Endothelial cell of umbilical vein (primary cell): ENCODE measurements at regions not wholly inside any gene's neighbourhood (a gene's known extent, or its start where the extent isn't known, plus 50 kb on each side); places are given as distances from the start of the nearest gene placed in this dataset.

Experiments
- BruUV-seq: library from RNA; stranded (reverse); fragments of 400-500 nt; replicated peaks from 2 replicates; lab custom pipeline; 2021; lab: Mats Ljungman, UMichigan
- CTCF ChIA-PET: fragments of 300-600, 350-600 bp; sonication (Branson Sonifier 250); formaldehyde crosslinking; loops from one replicate; lab custom pipeline; 2021; ENCODE audit warnings: antibody characterized with exemption, inconsistent platforms; lab: Charles Lee
- POLR2A ChIA-PET: fragments of 300-600, 350-600 bp; sonication (Branson Sonifier 250); formaldehyde crosslinking; loops from one replicate; lab custom pipeline; 2021; ENCODE audit warnings: antibody characterized with exemption, inconsistent platforms; lab: Charles Lee
- DNase-seq: peaks from one replicate; pipeline ENCODE4 v3.0.0-alpha.2; 2011; ENCODE audit warnings: low read depth, low spot score
- FAIRE-seq: peaks from 2 replicates; lab custom pipeline; 2011; peaks lifted over from hg19 to GRCh38; lab: Jason Lieb, UNC
- H2AFZ ChIP-seq: 2 replicates; pipeline ENCODE4 v1.6.0; 2012; ENCODE audit warnings: low read depth, low read length, control low read depth, inconsistent platforms
- H3K27ac ChIP-seq: 2 replicates; pipeline ENCODE4 v1.5.1; 2011; ENCODE audit warnings: low read depth, mild to moderate bottlenecking, control low read depth, low read length, moderate library complexity; ENCODE audit not compliant: insufficient read depth
- H3K27me3 ChIP-seq, 2 experiments: 2 replicates each; pipeline versions ENCODE4 v1.6.0 to v1.6.1; 2011; ENCODE audit warnings: low read length in 2 of 2, mixed read lengths in 1 of 2; ENCODE audit not compliant: control insufficient read depth in 2 of 2, insufficient read depth in 2 of 2
- H3K36me3 ChIP-seq, 2 experiments: 2 replicates in 1 of 2; 3 replicates in 1 of 2; pipeline ENCODE4 v1.5.1; 2011; ENCODE audit warnings: low read length in 2 of 2, mild to moderate bottlenecking in 1 of 2, moderate library complexity in 1 of 2; ENCODE audit not compliant: control insufficient read depth in 2 of 2, insufficient read depth in 2 of 2; ENCODE audit errors: extremely low read depth in 1 of 2
- H3K4me1 ChIP-seq: 3 replicates; pipeline ENCODE4 v1.5.1; 2011; ENCODE audit warnings: mild to moderate bottlenecking, low read length; ENCODE audit not compliant: control insufficient read depth, insufficient read depth; ENCODE audit errors: extremely low read depth
- H3K4me2 ChIP-seq: 2 replicates; pipeline ENCODE4 v1.6.1; 2011; ENCODE audit warnings: low read length, control low read depth, mixed read lengths; ENCODE audit not compliant: insufficient read depth
- H3K4me3 ChIP-seq, 3 experiments: fragments of 200-600 bp in 1 of 3; sonication (generic), shearing (Covaris generic) in 1 of 3; replicated peaks in 1 of 3; 2 replicates each; pipeline ENCODE4 v1.5.1; 2011 to 2016; ENCODE audit warnings: control low read depth in 3 of 3, low read length in 3 of 3, mild to moderate bottlenecking in 2 of 3, inconsistent platforms in 1 of 3, low read depth in 1 of 3, moderate library complexity in 1 of 3; ENCODE audit not compliant: insufficient read depth in 1 of 3
- H3K79me2 ChIP-seq: 2 replicates; pipeline ENCODE4 v1.6.0; 2012; ENCODE audit warnings: low read length, inconsistent platforms; ENCODE audit not compliant: control insufficient read depth, insufficient read depth
- H3K9ac ChIP-seq: replicated peaks from 2 replicates; pipeline ENCODE3; 2011; ENCODE audit warnings: low read length, control low read depth; ENCODE audit not compliant: insufficient read depth; ENCODE audit errors: extremely low read depth
- H3K9me1 ChIP-seq: replicated peaks from 3 replicates; pipeline ENCODE4 v1.6.0; 2011; ENCODE audit warnings: mild to moderate bottlenecking, low read length; ENCODE audit not compliant: control insufficient read depth, insufficient read depth; ENCODE audit errors: extremely low read depth
- H3K9me3 ChIP-seq: replicated peaks from 2 replicates; pipeline ENCODE4 v1.5.1; 2012; ENCODE audit warnings: low read length, inconsistent platforms; ENCODE audit not compliant: control insufficient read depth, insufficient read depth
- H4K20me1 ChIP-seq: replicated peaks from 2 replicates; pipeline ENCODE3; 2011; ENCODE audit warnings: mild to moderate bottlenecking, low read length; ENCODE audit not compliant: control insufficient read depth, insufficient read depth; ENCODE audit errors: extremely low read depth
- CTCF ChIP-seq, 2 donors: IDR thresholded peaks; 1 replicate in 1 of 2; 2 replicates in 1 of 2; pipeline ENCODE4 v1.5.1; 2011; ENCODE audit warnings: low read length in 2 of 2, mild to moderate bottlenecking in 2 of 2, moderate library complexity in 2 of 2, control low read depth in 1 of 2, inconsistent platforms in 1 of 2, low read depth in 1 of 2; ENCODE audit not compliant: insufficient read depth in 1 of 2; ENCODE audit errors: extremely low read depth in 1 of 2
- EZH2 ChIP-seq: IDR thresholded peaks from 2 replicates; pipeline ENCODE4 v1.6.1; 2012; ENCODE audit warnings: borderline replicate concordance, low read depth, mild to moderate bottlenecking, moderate library complexity, low read length, inconsistent platforms; ENCODE audit not compliant: severe bottlenecking
- FOS ChIP-seq: IDR thresholded peaks from 2 replicates; pipeline ENCODE4 v1.6.1; 2011; ENCODE audit warnings: mild to moderate bottlenecking, low read length, moderate library complexity, borderline replicate concordance; ENCODE audit not compliant: insufficient read depth
- GATA2 ChIP-seq: IDR thresholded peaks from 2 replicates; pipeline ENCODE4 v1.7.0; 2011; ENCODE audit warnings: low read depth, mild to moderate bottlenecking, moderate library complexity, mixed read lengths, low read length; ENCODE audit not compliant: insufficient read length, insufficient read depth
- JUN ChIP-seq: IDR thresholded peaks from 2 replicates; pipeline ENCODE4 v1.6.1; 2011; ENCODE audit warnings: borderline replicate concordance, low read depth; ENCODE audit not compliant: insufficient read length, insufficient read depth
- MAX ChIP-seq: IDR thresholded peaks from 2 replicates; pipeline ENCODE4 v1.6.1; 2011; ENCODE audit not compliant: insufficient read depth, insufficient read length
- MYC ChIP-seq: IDR thresholded peaks from one replicate; pipeline ENCODE4 v1.6.1; 2011; ENCODE audit warnings: mild to moderate bottlenecking, low read depth, low read length
- POLR2A ChIP-seq: IDR thresholded peaks from 2 replicates; pipeline ENCODE4 v1.6.1; 2012; ENCODE audit warnings: low read depth, mild to moderate bottlenecking, control low read depth, low read length
- POLR2AphosphoS5 ChIP-seq: IDR thresholded peaks from 2 replicates; pipeline ENCODE4 v1.6.1; 2012; ENCODE audit warnings: low read depth, mild to moderate bottlenecking, control low read depth, low read length, moderate library complexity; ENCODE audit not compliant: insufficient read depth
- dilution Hi-C: fragments of 300-500 bp; cut with MboI; formaldehyde crosslinking; loops from one replicate; pipeline ENCODE4 v1.15.0; 2019; ENCODE audit warnings: low sequenced_read_pairs; ENCODE audit not compliant: extremely low pct_ligation_motif_present
- intact Hi-C: fragments of 100-400 bp; cut with micrococcal nuclease; formaldehyde crosslinking; loops from one replicate; pipeline ENCODE4 v1.10.0; 2022

- Histone ChIP-seq H3K9me3 (no peaks in the 10 kb centered on the region), H3K4me1 (no peaks in the 10 kb centered on the region), H3K9me1 (no peaks in the 10 kb centered on the region), H3K4me2 (no peak overlapping the region), H2AFZ (no peak overlapping the region), H3K4me3 (no peak overlapping the region), H3K9ac (no peak overlapping the region), H4K20me1 (no peaks in the 10 kb centered on the region), H3K27me3 (no peaks in the 10 kb centered on the region), H3K27ac (no peak overlapping the region), H3K36me3 (no peaks in the 10 kb centered on the region), H3K79me2 (no peaks in the 10 kb centered on the region)
- intact Hi-C loops (loop anchor here (5.0 to 10.0 kb wide), 2 partner anchors 640 to 668 kb away; no protein-coding TSS in a partner anchor), dilution Hi-C loops (no loop called here)
- CTCF ChIA-PET: interaction anchor here (2.1 kb wide), 1 partner anchor 10 kb away, joined by 7 read pairs; no protein-coding TSS in a partner anchor
- DNase-seq (no peak), FAIRE-seq (no peak)
- no TSS peak for BruUV-seq
- POLR2A ChIA-PET: no interaction called here
- TF ChIP-seq GATA2 (no peak), MAX (no peak), POLR2AphosphoS5 (no peak), JUN (no peak), CTCF (IDR thresholded peaks at IDR 0.05; ENCODE audit: extremely low read depth in 1 of 2, insufficient read depth in 1 of 2, low read depth in 1 of 2, low read length in 2 of 2) (no peak), EZH2 (no peak), FOS (no peak), POLR2A (no peak), MYC (no peak)
Observed at GRCh38 chr13:105414639-105415038, 1120.8 kb downstream of the EFNB2 start.
